Medulla oblongata (tissue), 1 donor: ENCODE measurements at regions not wholly inside any gene's neighbourhood (a gene's known extent, or its start where the extent isn't known, plus 50 kb on each side); places are given as distances from the start of the nearest gene placed in this dataset.

Experiments
- DNase-seq: peaks from one replicate; pipeline ENCODE4 v3.0.0-alpha.2; 2015; ENCODE audit errors: extremely low spot score

DNA sequence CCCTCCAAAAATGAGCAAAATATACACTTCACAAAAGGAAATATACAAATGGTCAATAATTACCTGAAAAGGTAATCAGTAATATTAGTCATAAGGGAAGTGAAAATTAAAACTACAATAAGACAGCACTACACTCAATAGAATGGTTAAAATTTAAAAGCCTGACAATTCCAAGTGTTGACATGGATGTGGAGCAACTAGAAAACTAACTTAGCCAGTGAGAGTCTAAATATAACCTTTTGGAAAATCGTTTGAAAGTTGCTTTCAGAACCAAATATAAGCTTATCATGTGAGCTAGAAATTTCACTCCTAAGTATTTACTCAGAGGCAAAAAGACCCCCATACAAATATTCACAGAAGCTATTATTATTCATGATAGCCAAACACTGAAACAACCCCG is 105.1 kb upstream of the MVB12B start:
- DNase-seq, result no peak

- DNase-seq, result no peak
These were observed 104.2 kb upstream of the MVB12B start for GRCh38 chr9:126222363-126222834.

DNA sequence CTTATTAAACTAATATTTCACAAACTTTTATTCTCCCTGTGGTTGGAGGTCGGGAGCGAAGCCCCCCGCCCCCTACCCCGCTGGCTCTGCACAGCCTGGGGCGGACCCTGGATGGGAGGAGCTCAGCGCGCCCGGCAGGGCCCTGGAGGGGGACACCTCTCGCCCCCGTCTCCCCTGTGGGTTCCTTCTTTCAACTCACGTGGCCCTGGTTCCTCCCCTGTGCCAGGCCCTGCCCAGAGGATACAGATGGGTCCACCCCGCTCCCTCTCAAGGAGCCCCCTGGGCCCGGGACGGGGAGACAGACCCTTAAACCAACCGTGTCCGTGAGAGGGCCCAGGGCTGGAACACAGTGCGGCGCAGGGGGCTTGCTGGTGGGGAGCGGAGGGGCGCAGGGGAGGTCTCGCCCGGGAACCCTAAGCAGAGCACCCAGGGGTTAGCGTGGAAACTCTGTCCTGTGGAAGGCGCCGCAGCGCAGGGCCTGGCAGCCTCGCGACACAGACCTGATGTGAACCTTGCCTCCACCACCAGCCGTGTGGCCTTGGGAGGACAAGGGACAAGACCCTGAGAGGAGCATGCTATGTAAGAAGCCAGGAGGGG is 103.7 kb upstream of the MVB12B start:
- no peak for DNase-seq

GRCh38 chr9:126223798-126224531 is 102.7 kb upstream of the MVB12B start:
- DNase-seq, result no peak

GRCh38 chr9:126225611-126226609 is 100.7 kb upstream of the MVB12B start:
- DNase-seq, result no peak

GRCh38 chr9:126226991-126227936 is 99.4 kb upstream of the MVB12B start:
- peak; percentile 60 for DNase-seq

- DNase-seq, result no peak
These were observed 98.4 kb upstream of the MVB12B start for GRCh38 chr9:126228111-126228780.

DNA sequence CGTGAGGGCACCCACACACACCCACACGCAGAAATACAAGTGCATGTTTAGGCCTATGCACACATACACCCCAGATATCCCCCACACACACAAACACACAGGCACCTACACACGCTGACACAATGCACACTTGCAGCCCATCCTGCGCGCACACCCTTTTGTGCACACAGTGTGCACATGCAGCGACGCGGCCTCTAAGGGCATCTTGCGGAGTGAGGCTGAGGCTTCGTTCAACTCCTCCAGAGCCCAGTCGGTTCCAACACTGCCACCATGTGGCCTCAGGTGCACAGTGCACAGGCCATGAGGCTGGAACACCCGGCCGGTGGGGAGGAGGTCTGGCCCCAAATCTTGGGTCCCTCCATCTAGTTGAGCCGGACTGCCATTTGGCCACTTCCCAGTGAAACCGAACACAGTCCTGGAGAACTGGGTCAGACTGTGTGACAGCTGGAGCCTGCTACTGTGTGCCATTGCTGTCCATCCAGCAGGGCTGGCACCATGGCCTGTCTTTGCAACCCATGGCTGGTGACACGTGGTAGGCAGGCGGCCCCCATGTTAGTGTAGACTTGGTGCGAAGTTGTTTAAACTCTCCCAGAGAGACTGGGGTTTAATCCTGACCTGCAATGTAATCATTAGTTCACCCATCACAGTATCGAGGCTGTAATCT is 97.7 kb upstream of the MVB12B start:
- DNase-seq, result peak; percentile 90

- DNase-seq, result no peak
These were observed 97.1 kb upstream of the MVB12B start for GRCh38 chr9:126229501-126229900.

DNA sequence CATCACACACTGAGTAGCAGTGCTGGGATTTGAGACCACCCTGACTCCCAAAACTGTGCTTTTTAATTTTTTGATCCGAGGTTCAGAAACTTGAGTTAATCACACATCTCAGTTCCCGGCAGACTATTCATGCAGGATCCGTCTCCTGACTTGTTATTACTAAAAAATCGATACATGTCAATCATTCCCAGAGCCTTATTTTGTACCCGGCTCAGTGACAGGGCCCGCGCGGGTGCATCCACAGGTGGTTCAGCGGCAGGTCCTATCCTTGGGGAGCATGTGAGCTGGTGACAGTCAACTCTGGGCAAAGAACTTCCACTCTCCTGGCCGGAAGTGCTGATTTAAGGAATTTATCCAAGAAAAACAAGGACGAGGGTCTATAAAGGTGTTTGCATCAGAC is 95.9 kb upstream of the MVB12B start:
- no peak for DNase-seq

GRCh38 chr9:126232461-126232860 is 94.2 kb upstream of the MVB12B start:
- no peak for DNase-seq

DNA sequence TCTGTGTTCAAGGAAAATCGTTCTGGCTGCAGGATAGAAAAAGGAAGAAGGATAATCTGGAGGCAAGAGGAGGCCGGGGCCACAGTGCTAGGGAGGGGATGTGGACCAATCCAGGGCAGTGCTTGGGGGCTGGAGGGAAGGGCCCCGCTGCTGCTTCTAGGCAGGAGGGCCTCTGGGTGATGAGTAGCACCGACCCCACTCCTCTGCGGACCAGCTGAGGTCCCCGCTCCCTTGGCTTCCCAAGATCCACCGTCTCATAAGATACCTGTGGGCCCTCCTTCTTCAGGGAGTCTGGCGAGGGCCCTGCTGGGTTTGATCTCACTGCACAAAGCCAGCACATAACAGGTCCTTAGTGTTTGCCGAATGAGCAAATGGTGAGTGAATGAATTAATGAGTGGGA is 93.5 kb upstream of the MVB12B start:
- DNase-seq, result no peak

DNA sequence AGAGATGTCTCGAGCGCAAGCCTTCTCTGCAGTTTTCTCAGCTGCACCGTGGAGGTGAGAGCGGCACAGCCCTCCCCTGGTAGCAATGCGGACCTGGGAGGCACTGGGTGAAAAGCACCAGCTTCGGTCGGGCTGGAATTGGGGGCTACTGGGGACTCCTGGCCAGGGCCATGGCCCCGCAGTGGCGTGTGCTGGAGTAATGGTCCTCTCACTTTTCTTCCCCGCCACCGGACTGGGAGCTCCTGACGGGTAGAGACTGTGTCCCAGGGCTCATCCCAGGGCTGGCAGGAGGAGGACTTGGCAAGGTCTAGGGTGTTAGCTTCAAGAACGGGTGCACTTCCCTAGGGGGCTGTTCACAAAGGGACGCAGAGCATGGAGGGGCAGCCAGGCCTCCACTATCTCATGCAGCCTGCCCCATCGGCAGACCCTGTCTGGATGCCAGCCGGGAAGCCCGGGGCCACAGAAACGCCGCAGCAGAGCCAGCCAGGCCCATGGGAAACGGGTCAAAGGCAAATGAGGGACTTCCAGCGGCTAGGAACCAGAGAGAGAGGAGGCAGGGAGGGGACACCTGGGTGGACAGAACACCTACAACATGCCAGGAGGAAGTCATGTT is 92.6 kb upstream of the MVB12B start:
- no peak for DNase-seq

DNA sequence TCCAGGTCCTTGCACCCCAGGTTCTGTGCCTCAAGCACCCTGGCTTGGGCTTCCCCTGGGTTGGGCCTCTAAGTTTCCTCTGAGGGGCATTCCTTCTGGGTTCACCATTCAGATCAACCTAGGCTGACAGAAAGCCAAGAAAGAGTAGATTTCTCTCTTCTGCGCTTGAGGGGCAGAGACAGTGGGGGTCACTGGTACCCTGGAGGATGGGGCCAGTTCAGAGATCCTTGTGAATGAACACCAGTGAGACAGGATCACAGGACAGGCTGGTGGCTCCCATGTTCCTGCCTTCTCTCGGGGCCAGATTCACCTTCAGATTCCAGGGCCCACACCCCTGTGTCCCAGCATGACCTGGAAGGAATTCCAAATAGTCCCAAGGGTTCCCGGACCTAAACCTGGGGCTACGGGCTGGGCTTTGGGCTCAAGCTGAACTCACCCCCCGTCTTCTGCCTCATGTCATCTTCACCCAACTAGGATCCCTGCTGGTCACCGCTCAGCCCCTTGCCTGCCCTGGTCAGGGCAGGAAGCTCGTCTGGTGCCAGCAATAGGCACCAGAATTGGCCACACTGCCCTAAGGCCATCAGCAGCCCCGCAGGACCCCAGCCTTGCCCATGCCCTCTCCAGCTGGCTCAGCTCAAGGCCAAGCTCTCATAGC is 91.8 kb upstream of the MVB12B start:
- no peak for DNase-seq

DNA sequence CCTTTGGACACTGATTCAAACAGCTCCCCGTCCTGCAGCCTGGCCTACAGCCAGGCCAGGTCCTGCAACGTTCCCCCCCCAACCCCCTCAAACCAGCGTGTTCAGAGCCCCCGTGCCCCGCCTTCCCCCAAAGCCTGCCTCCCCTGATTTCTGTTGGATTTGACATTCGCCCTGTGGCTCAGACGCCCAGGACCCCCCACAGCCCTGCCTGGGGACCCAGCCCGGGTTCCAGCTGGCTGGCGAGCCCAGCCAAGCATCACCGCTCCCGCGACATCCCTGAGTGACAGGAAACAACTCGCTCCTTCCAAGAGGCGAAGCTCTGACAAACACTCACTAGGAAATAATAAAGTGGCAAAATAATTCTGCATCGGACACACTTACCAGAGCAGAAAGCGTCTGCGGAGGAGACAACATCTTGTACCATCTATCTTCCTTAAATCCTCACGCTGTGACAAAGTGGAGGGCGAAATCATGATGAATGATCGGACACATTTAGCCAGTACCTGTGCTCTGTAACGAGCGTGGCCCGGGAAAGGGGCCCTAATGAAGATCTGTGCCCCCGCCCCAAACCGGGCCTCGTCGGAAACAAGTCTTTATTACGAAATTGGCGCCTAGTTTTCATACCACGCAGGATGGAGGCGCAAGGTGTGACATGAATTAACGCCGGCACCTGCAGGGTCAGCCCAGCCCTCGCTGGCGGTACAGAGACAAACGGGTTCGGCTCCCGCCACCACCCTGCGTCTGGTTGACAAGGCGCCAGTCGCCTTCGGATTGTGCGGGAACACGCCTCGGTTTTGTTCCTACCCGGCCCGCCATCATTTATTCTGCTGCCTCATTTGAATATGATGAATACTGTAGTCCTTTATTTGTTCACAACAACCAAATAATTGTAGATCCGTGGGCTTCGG is 91.0 kb upstream of the MVB12B start:
- no peak for DNase-seq

- DNase-seq, result no peak
These were observed 90.4 kb upstream of the MVB12B start for GRCh38 chr9:126236273-126236672.

DNA sequence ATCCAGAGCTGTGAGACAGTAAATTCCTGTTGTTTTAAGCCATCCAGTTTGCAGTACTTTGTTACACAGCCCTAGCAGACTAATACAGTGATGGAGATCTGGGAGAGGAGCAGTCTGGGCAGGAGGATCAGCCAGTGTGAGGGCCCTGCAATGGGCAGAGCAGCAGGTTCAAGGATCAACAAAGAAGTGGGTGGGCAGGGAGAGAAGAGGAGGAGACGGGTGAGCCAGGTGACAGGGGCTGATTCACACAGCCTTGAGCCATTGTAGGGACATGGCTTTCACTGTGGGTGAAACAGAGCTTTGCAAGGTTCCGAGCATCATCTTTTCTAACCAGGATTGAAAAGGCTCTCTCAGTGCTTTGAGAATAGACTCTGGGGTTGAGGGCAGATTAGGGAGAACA is 88.2 kb upstream of the MVB12B start:
- no peak for DNase-seq

DNA sequence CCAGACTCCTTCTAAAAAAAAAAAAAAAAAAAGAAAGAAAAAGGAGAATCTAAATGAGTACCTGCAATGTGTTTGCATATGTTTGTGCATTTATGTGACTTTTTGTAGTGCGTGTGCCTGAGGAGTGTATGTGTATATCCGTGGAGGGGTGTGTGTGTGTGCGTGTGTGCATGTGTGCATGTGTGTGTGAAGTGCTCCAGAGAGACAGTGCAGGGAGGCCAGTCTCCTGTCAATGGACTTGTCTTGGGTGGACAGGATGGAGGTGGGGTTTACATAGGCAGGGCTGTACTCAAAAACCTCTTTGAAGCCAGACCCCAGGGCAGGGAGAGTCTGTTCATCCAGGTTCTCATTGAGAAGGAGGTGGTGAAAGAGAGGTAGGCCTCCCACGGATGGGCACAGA is 87.1 kb upstream of the MVB12B start:
- DNase-seq, result no peak
